Astrocyte (in vitro differentiated cells and primary cell): ENCODE measurements at regions not wholly inside any gene's neighbourhood (a gene's known extent, or its start where the extent isn't known, plus 50 kb on each side); places are given as distances from the start of the nearest gene placed in this dataset.

Experiments used
- DNase-seq: peaks from one replicate; pipeline ENCODE4 v3.0.0-alpha.2; 2010; ENCODE audit warnings: low read depth
- FAIRE-seq: peaks from 2 replicates; lab custom pipeline; 2011; peaks lifted over from hg19 to GRCh38; lab: Jason Lieb, UNC
- H2AFZ ChIP-seq: 2 replicates; pipeline ENCODE4 v1.6.0; 2012; ENCODE audit warnings: low read depth, low read length, inconsistent platforms
- H3K27ac ChIP-seq: 2 replicates; pipeline ENCODE4 v1.5.1; 2011; ENCODE audit warnings: low read depth, low read length, inconsistent platforms
- H3K27me3 ChIP-seq: 2 replicates; pipeline ENCODE4 v1.6.0; 2011; ENCODE audit warnings: low read length, inconsistent platforms; ENCODE audit not compliant: insufficient read depth
- H3K36me3 ChIP-seq: 2 replicates; pipeline ENCODE4 v1.5.1; 2011; ENCODE audit warnings: low read length, inconsistent platforms; ENCODE audit not compliant: insufficient read depth
- H3K4me1 ChIP-seq: 2 replicates; pipeline ENCODE4 v1.5.1; 2011; ENCODE audit warnings: low read length, inconsistent platforms; ENCODE audit not compliant: insufficient read depth
- H3K4me2 ChIP-seq: 2 replicates; pipeline ENCODE4 v1.6.0; 2012; ENCODE audit warnings: low read length, inconsistent platforms
- H3K4me3 ChIP-seq: 2 replicates; pipeline ENCODE4 v1.5.1; 2011; ENCODE audit warnings: low read depth, mild to moderate bottlenecking, low read length, inconsistent platforms; ENCODE audit not compliant: insufficient read depth
- H3K79me2 ChIP-seq: 2 replicates; pipeline ENCODE4 v1.6.0; 2012; ENCODE audit warnings: mild to moderate bottlenecking, low read length, inconsistent platforms; ENCODE audit not compliant: insufficient read depth
- H3K9ac ChIP-seq: 2 replicates; pipeline ENCODE4 v1.6.0; 2012; ENCODE audit warnings: mild to moderate bottlenecking, low read length, inconsistent platforms
- H3K9me3 ChIP-seq: 2 replicates; pipeline ENCODE4 v1.5.1; 2012; ENCODE audit warnings: low read depth, mild to moderate bottlenecking, low read length, inconsistent platforms; ENCODE audit not compliant: insufficient read depth
- H4K20me1 ChIP-seq: 2 replicates; pipeline ENCODE4 v1.6.0; 2012; ENCODE audit warnings: low read length, inconsistent platforms; ENCODE audit not compliant: insufficient read depth
- H3K27ac Mint-ChIP-seq: one replicate; pipeline ENCODE4 v1.8.0; 2021; ENCODE audit warnings: mild to moderate bottlenecking, mixed read lengths; ENCODE audit not compliant: unreplicated experiment
- H3K27me3 Mint-ChIP-seq: one replicate; pipeline ENCODE4 v1.8.0; 2021; ENCODE audit warnings: low read depth, mixed read lengths; ENCODE audit not compliant: unreplicated experiment
- H3K36me3 Mint-ChIP-seq: one replicate; pipeline ENCODE4 v1.8.0; 2021; ENCODE audit warnings: low read depth, mixed read lengths; ENCODE audit not compliant: unreplicated experiment
- H3K4me1 Mint-ChIP-seq: one replicate; pipeline ENCODE4 v1.8.0; 2021; ENCODE audit warnings: low read depth, mixed read lengths; ENCODE audit not compliant: unreplicated experiment
- H3K4me3 Mint-ChIP-seq: one replicate; pipeline ENCODE4 v1.8.0; 2021; ENCODE audit warnings: mild to moderate bottlenecking, moderate library complexity, mixed read lengths; ENCODE audit not compliant: unreplicated experiment
- H3K9me3 Mint-ChIP-seq: one replicate; pipeline ENCODE4 v1.8.0; 2021; ENCODE audit warnings: mild to moderate bottlenecking, mixed read lengths; ENCODE audit not compliant: unreplicated experiment
- CTCF ChIP-seq: IDR thresholded peaks from 2 replicates; pipeline ENCODE4 v1.5.1; 2011; ENCODE audit warnings: low read depth, mild to moderate bottlenecking, inconsistent platforms, low read length, moderate library complexity; ENCODE audit not compliant: insufficient read depth
- EZH2 ChIP-seq: IDR thresholded peaks from 2 replicates; pipeline ENCODE4 v1.6.1; 2012; ENCODE audit warnings: mild to moderate bottlenecking, low read length, inconsistent platforms; ENCODE audit not compliant: insufficient read depth

- H3K27ac ChIP-seq, result no peak overlapping the region
- no peaks in the 10 kb centered on the region for H3K27me3 Mint-ChIP-seq
Observed at GRCh38 chr18:28716338-28716737, 539.4 kb upstream of the CDH2 start.

GRCh38 chr18:28715206-28715605, 538.3 kb upstream of the CDH2 start:
- Histone ChIP-seq H3K4me1 (no peaks in the 10 kb centered on the region), H3K27me3 (no peaks in the 10 kb centered on the region), H3K9ac (no peak overlapping the region), H2AFZ (no peak overlapping the region), H3K4me2 (no peak overlapping the region), H3K27ac (no peak overlapping the region), H4K20me1 (no peaks in the 10 kb centered on the region), H3K79me2 (no peaks in the 10 kb centered on the region), H3K36me3 (no peaks in the 10 kb centered on the region), H3K4me3 (no peak overlapping the region), H3K9me3 (no peaks in the 10 kb centered on the region)
- H3K27me3 Mint-ChIP-seq, result no peaks in the 10 kb centered on the region
- no peak for FAIRE-seq
- no peak overlapping the region for H3K27ac Mint-ChIP-seq
- DNase-seq, result no peak
- no peak overlapping the region for H3K4me3 Mint-ChIP-seq
- no peak for TF ChIP-seq CTCF
- no peak for TF ChIP-seq EZH2
- peaks cover 3% of the 10 kb centered on the region for H3K9me3 Mint-ChIP-seq
- no peaks in the 10 kb centered on the region for H3K36me3 Mint-ChIP-seq
- peaks cover 15% of the 10 kb centered on the region for H3K4me1 Mint-ChIP-seq

More at GRCh38 chr18:28716338-28716737, 539.4 kb upstream of the CDH2 start:
- DNase-seq (no peak), FAIRE-seq (no peak)
- Histone ChIP-seq H3K4me2 (no peak overlapping the region), H3K9ac (no peak overlapping the region), H3K4me3 (no peak overlapping the region), H3K79me2 (no peaks in the 10 kb centered on the region), H3K4me1 (no peaks in the 10 kb centered on the region), H3K36me3 (no peaks in the 10 kb centered on the region), H2AFZ (no peak overlapping the region), H3K9me3 (no peaks in the 10 kb centered on the region), H3K27me3 (no peaks in the 10 kb centered on the region), H4K20me1 (no peaks in the 10 kb centered on the region)
- Mint-ChIP-seq H3K9me3 (peaks cover 3% of the 10 kb centered on the region), H3K27ac (no peak overlapping the region), H3K36me3 (no peaks in the 10 kb centered on the region), H3K4me3 (no peak overlapping the region), H3K4me1 (peaks cover 15% of the 10 kb centered on the region)
- no peak for TF ChIP-seq EZH2
- no peak for TF ChIP-seq CTCF

GRCh38 chr18:28714498-28714897, 537.6 kb upstream of the CDH2 start:
- TF ChIP-seq CTCF (no peak), EZH2 (no peak)
- Histone ChIP-seq H3K27ac (no peak overlapping the region), H3K27me3 (no peaks in the 10 kb centered on the region), H3K4me3 (no peak overlapping the region), H3K9ac (no peak overlapping the region), H4K20me1 (no peaks in the 10 kb centered on the region), H3K4me2 (no peak overlapping the region), H3K79me2 (no peaks in the 10 kb centered on the region), H3K9me3 (no peaks in the 10 kb centered on the region), H2AFZ (no peak overlapping the region), H3K36me3 (no peaks in the 10 kb centered on the region), H3K4me1 (no peaks in the 10 kb centered on the region)
- FAIRE-seq (no peak), DNase-seq (no peak)
- no peaks in the 10 kb centered on the region for H3K27me3 Mint-ChIP-seq
- peaks cover 3% of the 10 kb centered on the region for H3K9me3 Mint-ChIP-seq
- H3K36me3 Mint-ChIP-seq, result no peaks in the 10 kb centered on the region
- H3K4me1 Mint-ChIP-seq, result peaks cover 15% of the 10 kb centered on the region
- H3K4me3 Mint-ChIP-seq, result no peak overlapping the region
- H3K27ac Mint-ChIP-seq, result peak overlapping the region; percentile 89
